Prostate gland (tissue), 2 donors: ENCODE measurements at regions not wholly inside any gene's neighbourhood (a gene's known extent, or its start where the extent isn't known, plus 50 kb on each side); places are given as distances from the start of the nearest gene placed in this dataset.
A peak's percentile ranks its signal among the peaks of the same experiment; 100 is the strongest.

ENCODE experiments used
- CTCF ChIP-seq, 4 experiments: fragments of 200-600 bp in 2 of 4; fragments of 450-650 bp in 2 of 4; sonication (generic) in 2 of 4; IDR thresholded peaks; 1 replicate in 3 of 4; 2 replicates in 1 of 4; pipeline ENCODE4 v1.5.1; 2016 to 2019; ENCODE audit warnings: antibody characterized with exemption in 4 of 4, mild to moderate bottlenecking in 2 of 4, moderate library complexity in 2 of 4
- POLR2A ChIP-seq: fragments of 450-650 bp; IDR thresholded peaks from one replicate; pipeline ENCODE4 v1.6.1; 2016; ENCODE audit warnings: antibody characterized with exemption, mild to moderate bottlenecking

- TF ChIP-seq POLR2A (no peak), CTCF (IDR thresholded peaks at IDR 0.05) (peak; percentile 83 to 97 (median 94))
Observed at GRCh38 chr16:85420501-85421337, 192.4 kb upstream of the GSE1 start.
